ENCODE measurements at regions not wholly inside any gene's neighbourhood (a gene's known extent, or its start where the extent isn't known, plus 50 kb on each side); places are given as distances from the start of the nearest gene placed in this dataset.

- TF ChIP-seq, protein P1, sequence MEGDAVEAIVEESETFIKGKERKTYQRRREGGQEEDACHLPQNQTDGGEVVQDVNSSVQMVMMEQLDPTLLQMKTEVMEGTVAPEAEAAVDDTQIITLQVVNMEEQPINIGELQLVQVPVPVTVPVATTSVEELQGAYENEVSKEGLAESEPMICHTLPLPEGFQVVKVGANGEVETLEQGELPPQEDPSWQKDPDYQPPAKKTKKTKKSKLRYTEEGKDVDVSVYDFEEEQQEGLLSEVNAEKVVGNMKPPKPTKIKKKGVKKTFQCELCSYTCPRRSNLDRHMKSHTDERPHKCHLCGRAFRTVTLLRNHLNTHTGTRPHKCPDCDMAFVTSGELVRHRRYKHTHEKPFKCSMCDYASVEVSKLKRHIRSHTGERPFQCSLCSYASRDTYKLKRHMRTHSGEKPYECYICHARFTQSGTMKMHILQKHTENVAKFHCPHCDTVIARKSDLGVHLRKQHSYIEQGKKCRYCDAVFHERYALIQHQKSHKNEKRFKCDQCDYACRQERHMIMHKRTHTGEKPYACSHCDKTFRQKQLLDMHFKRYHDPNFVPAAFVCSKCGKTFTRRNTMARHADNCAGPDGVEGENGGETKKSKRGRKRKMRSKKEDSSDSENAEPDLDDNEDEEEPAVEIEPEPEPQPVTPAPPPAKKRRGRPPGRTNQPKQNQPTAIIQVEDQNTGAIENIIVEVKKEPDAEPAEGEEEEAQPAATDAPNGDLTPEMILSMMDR (IDR thresholded peaks at IDR 0.05; ENCODE audit: poor library complexity) = no peak
- TF ChIP-seq EZH2 (IDR thresholded peaks at IDR 0.05; ENCODE audit: borderline replicate concordance) = no peak
- TF ChIP-seq EZH2phosphoT487 (IDR thresholded peaks at IDR 0.05; ENCODE audit: low read depth, severe bottlenecking, unreplicated experiment) = no peak
These were observed 61.0 kb upstream of the PRDM9 start for GRCh38 chr5:23446424-23446823.

All from hepatocyte (in vitro differentiated cells).